HG03565 (cell line): ENCODE measurements at regions not wholly inside any gene's neighbourhood (a gene's known extent, or its start where the extent isn't known, plus 50 kb on each side); places are given as distances from the start of the nearest gene placed in this dataset.
"Not testable (repeated sequence)": the region's sequence is repeated elsewhere in the genome, so short reads cannot be mapped to it uniquely, and the experiment has no call there.

Experiments used
- ATAC-seq: cut with Tn5 transposase; IDR thresholded peaks from one replicate; pipeline ENCODE4 v1.9.1; 2021; ENCODE audit warnings: mild to moderate bottlenecking, moderate library complexity; ENCODE audit not compliant: unreplicated experiment

DNA sequence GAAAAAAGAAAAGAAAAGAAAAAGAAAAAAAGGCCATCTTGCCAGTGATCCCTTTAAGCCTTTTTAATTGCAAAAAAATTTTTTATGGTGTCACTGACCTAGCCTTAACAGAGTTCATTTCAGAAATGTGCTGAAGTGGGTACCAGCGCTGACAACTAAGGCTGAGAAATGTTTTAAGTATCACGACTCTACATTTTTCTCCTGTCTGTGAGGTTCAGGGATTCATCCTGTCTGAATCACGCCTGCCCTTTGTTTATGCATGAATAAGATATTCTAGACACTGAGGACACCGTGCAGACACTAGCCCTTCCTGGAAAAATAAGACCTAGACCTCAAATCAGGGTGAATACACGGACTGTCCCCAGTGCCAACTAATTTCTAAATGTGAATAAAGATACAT, 154.4 kb upstream of the NOCT start:
- ATAC-seq = no peak

DNA sequence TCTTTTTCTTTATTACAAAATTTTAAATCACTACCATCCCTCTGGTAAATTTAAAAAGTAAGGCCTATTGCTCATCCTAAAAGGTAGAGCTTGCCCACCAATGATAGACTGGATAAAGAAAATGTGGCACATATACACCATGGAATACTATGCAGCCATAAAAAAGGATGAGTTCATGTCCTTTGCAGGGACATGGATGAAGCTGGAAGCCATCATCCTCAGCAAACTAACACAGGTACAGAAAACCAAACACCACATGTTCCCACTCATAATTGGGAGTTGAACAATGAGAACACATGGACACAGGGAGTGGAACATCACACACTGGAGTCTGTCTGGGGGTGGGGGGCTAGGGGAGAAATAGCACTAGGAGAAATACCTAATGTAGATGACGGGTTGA, 155.2 kb upstream of the NOCT start:
- not testable (repeated sequence) for ATAC-seq

DNA sequence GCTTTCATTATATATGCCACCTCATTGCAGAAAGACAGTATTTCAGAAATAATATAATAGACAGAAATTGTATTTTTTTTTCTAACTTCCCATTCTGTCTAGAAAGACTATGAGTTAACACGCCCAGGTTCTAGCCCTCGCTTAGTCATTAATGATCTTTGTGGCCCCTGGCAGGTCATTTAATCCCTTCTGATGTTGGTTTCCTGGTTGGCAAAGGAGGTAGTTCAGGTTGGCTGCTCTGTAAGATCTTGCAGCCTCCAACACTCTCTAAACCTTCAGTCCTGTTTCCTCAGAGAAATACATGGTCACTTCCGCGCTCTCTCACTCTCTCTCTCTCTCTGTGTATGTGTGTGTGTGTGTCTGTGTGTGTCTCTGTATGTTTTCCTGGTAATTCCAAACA, 156.3 kb upstream of the NOCT start:
- no peak for ATAC-seq

DNA sequence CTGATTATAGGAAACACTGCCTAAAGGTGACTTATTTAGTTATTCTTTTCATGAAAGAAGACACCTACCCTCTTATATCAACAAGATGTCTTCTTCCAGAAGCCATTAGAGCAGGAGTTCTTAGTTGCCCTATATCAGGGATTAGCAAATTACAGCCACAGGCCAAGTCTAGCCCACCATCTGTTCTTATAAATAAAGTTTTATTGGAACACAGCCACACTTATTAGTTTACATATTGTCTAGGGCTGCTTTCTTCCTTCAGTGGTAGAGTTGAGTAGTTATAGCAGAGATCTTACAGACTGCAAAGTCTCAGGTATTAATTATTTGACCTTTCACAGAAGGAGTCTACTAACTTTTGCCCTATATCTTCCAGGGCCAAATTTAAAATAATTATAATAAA, 157.2 kb upstream of the NOCT start:
- ATAC-seq = no peak

DNA sequence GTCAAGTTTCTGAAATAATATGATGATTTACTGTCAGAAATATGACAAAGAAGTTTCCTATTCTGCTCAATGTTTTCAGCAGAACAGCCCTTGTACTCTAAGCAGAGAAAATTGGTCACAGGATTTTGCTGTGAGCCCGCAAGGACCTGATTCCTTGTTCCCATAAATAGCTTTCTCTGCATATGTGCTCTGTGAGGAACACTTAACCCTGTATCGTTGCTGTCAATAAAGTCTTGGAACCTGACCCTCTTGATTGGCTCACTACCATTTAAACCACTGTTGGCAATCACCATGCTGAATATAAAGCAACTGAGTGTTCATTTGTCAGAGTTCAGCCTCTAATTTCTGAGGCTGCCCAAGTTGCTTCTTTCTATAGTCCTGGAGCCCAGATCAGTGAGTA, 158.2 kb upstream of the NOCT start:
- ATAC-seq = no peak

GRCh38 chr4:138852681-138853080, 162.9 kb upstream of the NOCT start:
- ATAC-seq = no peak

- no peak for ATAC-seq
Measured at GRCh38 chr4:138851391-138852335, 163.9 kb upstream of the NOCT start.

DNA sequence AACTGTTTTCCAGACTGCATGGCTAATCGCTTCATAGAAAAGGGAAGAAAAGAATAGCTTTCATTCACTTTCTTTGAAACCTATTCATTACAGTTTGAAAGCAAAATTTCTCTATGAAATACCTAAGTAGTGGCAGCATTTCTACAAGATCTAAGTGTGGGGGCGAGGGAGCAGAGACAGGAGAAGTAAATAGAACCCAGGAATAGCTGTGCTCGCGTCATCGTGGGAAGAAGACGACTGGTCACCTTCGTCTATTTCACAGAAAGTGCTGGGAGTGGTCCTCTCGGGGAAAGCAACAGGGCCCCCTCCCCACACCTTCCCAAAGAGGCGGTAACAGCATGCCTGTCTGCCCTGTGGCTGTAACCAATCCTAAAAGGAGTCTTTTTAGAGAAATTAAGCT, 169.9 kb upstream of the NOCT start:
- ATAC-seq = no peak

GRCh38 chr4:138845054-138845453, 170.5 kb upstream of the NOCT start:
- no peak for ATAC-seq

- no peak for ATAC-seq
Measured at GRCh38 chr4:138843616-138844015, 172.0 kb upstream of the NOCT start.

- ATAC-seq = no peak
Measured at GRCh38 chr4:138841343-138841742, 174.2 kb upstream of the NOCT start.

DNA sequence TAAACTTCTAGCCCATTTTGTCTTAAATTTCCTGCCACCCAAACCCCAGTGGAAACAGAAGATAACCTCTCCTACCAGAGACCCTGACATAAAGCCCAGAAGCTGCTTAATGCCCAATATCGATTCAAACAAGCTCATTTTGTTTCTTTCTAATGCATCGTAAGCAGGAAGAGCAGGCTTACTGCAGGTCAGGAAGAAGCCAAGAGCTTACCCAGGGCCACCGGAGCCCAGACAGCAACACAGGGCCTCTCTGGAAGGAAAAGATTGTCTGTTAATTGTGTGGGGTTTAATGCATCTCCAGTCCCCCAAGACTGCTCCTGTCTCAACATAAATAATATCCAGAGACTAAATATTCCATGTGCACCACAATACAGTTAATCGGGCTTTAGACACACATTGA, 177.3 kb upstream of the NOCT start:
- ATAC-seq = no peak

DNA sequence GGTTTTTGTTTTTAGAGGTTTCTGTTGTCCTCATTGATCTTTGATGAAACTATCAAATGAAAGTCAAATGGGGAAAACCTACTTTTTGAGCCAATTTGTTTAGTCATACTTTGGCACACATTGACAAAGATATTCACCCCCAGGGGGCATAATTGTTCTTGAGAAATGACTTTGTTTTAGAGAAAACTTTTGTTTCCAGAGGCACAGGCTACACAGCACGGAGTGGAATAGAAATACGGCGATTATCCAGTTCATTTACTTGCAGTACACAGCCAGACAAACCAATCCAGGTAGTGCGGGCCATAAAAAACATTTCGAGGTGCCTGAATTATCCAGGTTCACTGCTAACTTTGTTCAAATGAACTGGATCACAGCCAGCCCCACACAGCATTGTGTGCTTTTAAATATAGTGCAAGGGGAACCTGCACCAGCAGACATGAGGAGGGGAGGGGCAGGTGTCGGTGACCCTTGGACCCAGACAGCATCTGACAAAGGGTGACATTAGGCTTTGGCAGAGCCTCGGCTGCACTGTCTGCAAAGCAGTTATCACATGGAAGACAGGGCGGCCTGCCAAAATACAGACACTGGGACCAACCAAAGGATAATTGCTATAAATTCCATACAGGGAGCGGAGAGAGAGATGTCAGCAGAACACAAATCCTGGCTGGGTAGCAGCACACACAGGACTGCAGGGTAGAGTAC, 179.6 kb upstream of the NOCT start:
- ATAC-seq = no peak

DNA sequence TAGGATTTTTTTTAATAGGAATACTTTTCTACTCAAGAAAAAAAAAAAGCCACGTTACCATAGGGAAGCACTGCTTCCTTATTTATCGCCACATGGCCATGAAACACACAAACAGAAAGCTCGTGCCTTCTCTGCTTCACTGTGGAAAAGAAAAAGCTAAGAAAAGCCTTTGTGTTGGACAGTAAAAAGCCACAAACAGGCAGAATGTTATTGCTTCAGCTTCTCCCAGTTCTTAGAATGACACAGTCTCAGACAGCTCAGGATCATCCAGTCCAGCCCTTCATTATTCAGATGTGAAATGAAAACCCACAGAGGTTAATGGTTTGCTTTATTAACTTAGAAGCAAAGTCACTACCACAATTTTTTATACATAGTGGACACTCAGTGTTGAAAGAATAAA, 181.6 kb upstream of the NOCT start:
- ATAC-seq = peak; percentile 39

- ATAC-seq = no peak
Measured at GRCh38 chr4:138832563-138832962, 183.0 kb upstream of the NOCT start.

DNA sequence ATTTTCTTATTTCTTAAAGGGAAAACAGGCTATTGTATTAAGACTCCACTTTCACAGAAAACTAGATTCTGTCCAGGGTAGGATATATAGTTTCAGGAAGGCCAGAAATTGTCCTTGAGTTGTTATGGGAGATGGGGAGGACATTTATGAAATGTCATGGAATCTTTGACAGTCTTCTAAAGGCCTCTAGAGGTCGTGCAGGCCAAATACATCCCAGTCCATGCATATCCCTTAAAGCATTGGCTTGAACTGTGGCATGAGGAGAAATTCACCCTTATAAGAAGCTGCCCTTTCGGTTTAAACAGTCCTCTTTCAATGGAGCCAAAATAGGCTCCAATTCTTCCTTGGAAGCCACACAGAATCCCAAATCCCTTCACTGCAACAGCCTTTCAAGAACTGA, 183.6 kb upstream of the NOCT start:
- ATAC-seq = no peak

DNA sequence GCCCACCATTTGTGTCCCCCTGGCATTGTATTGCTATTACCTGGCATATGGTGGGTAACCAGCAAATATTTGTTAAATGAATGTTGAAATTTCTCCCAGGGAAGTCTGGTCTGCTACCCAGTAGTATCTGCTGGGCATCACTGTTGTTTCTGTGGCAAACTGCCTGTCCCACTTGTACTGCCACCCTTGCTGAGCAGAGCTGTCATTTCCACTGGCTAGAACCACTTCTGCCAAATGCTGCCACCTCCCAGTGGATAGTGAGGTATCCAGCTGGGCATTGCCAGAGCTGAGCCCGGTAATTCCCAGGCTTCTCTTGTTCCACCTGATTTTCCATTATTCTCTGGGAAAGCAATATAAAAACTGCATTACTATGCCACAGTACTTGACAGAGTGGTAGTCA, 186.7 kb upstream of the NOCT start:
- no peak for ATAC-seq

- ATAC-seq = no peak
Measured at GRCh38 chr4:138826754-138827153, 188.8 kb upstream of the NOCT start.

- no peak for ATAC-seq
Measured at GRCh38 chr4:138826322-138826721, 189.3 kb upstream of the NOCT start.

- ATAC-seq = no peak
Measured at GRCh38 chr4:138821331-138821730, 194.2 kb upstream of the NOCT start.

- ATAC-seq = no peak
Measured at GRCh38 chr4:138816875-138817274, 198.7 kb upstream of the NOCT start.

DNA sequence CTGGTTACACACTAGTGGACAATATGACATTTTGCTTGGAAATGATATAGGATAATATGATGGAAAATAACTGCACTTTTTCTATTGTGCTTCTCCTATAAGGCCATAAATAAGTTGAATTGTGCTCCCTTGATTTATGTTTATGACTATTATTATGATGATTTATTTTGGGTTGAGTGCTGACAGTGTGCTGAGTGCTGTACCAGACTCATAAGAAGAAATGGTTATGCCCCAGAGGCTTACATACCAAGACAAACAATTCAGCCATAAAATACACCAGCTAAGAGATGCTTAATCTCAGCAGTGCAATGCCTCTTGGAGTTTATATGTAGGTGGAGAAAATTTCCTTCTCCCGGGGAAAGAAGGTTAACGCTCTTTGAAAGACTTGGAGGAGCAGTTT, 199.8 kb upstream of the NOCT start:
- no peak for ATAC-seq
